Activated CD8-positive, alpha-beta memory T cell treated with anti-CD3 and anti-CD28 coated beads for 36 hours (primary cell): ENCODE measurements at regions not wholly inside any gene's neighbourhood (a gene's known extent, or its start where the extent isn't known, plus 50 kb on each side); places are given as distances from the start of the nearest gene placed in this dataset.
"Not testable (repeated sequence)": the region's sequence is repeated elsewhere in the genome, so short reads cannot be mapped to it uniquely, and the experiment has no call there.

Source experiments
- CTCF ChIA-PET: fragments of 350-600 bp; sonication (Branson Sonifier 250); formaldehyde crosslinking; loops from one replicate; lab custom pipeline; 2021; ENCODE audit warnings: antibody characterized with exemption; lab: Charles Lee
- POLR2A ChIA-PET: fragments of 350-600 bp; sonication (Branson Sonifier 250); formaldehyde crosslinking; loops from one replicate; lab custom pipeline; 2021; ENCODE audit warnings: antibody characterized with exemption; lab: Charles Lee

- CTCF ChIA-PET, POLR2A ChIA-PET: not testable (repeated sequence)
These were observed 109.1 kb downstream of the CCDC74A start for GRCh38 chr2:131636704-131637308.

- CTCF ChIA-PET, POLR2A ChIA-PET: not testable (repeated sequence)
These were observed 111.4 kb downstream of the CCDC74A start for GRCh38 chr2:131639001-131639620.

- ChIA-PET CTCF (no interaction called here), POLR2A (no interaction called here)
These were observed 113.9 kb downstream of the CCDC74A start for GRCh38 chr2:131641414-131642206.

GRCh38 chr2:131643180-131643579 is 115.5 kb downstream of the CCDC74A start:
- POLR2A ChIA-PET, CTCF ChIA-PET: not testable (repeated sequence)

GRCh38 chr2:131645177-131645765 is 117.6 kb downstream of the CCDC74A start:
- POLR2A ChIA-PET = no interaction called here

GRCh38 chr2:131646220-131646619 is 118.5 kb downstream of the CCDC74A start:
- POLR2A ChIA-PET = not testable (repeated sequence)
- CTCF ChIA-PET = interaction anchor here (1.0 kb wide), 1 partner anchor 15 kb away, joined by 3 read pairs; no protein-coding TSS in a partner anchor

More at GRCh38 chr2:131645177-131645765, 117.6 kb downstream of the CCDC74A start:
- CTCF ChIA-PET = no interaction called here

DNA sequence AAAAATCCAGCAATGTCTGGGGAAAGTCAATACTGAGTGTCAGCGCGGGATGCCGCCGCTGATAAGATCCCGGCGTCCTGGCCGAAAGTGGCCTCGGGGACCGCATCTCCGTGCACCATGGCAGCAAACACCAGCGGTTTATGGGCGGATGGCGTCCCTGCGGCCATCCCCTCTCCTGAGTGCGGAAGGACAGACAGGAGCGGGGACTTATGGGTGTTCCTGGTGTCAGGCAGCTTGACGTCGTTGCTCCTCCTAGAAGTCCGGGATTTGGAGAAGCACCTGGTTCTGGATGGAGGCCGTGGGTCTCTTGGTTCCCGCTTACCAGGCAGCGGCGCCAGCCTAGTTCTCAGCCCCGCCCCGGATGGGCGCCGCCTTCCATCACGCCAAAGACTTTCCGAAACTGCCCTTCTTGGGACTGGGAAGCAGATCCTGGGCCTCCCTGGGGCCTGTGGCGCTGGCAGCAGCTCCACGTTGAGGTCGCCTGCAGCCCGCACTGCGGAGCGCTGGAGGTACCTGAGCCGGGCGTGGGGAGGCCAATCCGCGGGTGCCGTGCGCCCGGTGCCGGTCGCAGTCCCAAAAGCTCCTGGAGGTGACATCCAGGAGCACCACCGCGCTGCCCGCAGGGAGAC is 119.1 kb downstream of the CCDC74A start:
- ChIA-PET CTCF (interaction anchor here (1.0 kb wide), 1 partner anchor 15 kb away, joined by 3 read pairs; no protein-coding TSS in a partner anchor), POLR2A (no interaction called here)

DNA sequence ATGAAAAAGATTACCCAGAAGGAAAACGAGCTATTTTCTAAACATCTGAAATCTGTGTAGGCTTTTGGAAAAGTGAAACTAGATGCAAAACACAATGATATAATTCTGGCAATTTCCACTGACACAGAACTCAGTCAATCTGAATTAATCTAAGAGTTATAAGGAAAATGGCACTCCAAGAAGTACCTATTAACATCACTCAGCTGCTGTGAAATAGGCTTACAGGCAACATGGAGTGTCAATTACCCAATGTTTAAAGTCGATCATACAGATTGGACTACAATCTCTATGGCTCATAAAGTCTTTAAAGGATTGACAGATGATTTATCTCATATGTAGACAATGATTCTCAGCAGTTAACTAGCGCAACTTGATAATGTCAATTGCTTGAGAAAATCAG is 120.9 kb downstream of the CCDC74A start:
- POLR2A ChIA-PET = not testable (repeated sequence)
- CTCF ChIA-PET = interaction anchor here (0.6 kb wide), 1 partner anchor 24 kb away, joined by 3 read pairs; no protein-coding TSS in a partner anchor

GRCh38 chr2:131652246-131652645 is 124.6 kb downstream of the CCDC74A start:
- CTCF ChIA-PET = not testable (repeated sequence)

GRCh38 chr2:131654107-131654506 is 126.4 kb downstream of the CCDC74A start:
- CTCF ChIA-PET, POLR2A ChIA-PET: not testable (repeated sequence)

More at GRCh38 chr2:131652246-131652645, 124.6 kb downstream of the CCDC74A start:
- POLR2A ChIA-PET = not testable (repeated sequence)

DNA sequence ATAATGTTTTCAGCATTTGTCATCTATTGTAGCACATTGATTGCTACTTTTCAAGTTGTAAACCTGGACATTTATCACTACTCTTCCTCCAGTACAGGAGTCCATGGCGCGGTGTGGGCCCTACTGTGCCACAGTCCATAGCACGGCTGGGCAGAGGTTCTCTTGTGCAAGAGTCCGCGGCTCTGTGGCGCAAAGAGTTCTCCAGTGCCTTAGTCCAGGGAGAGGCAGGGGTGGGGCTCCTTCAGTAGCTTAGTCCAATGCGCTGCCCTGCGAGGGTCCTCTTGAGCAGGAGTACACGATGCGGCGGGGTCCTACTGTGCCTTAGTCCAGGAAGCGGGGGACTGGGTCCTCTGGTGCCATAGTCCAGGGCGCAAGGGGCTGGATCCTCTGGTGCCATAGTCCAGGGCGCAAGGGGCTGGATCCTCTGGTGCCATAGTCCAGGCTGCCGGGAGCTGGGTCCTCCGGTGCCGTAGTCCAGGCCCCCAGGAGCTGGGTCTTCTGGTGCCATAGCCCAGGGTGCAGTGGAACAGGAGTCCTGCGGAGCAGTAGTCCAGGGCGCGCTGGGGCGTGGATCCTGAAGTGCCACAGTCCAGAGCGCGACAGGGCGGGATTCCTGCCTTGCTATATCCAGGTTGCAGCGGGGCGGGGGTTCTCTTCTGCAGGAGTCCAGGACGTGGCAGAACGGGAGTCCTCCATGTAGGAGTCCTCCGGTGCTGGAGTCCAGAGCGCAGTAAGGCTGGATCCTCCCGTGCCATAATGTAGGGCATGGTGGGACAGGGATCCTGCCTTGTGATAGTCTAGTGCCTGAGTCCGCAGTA is 129.3 kb downstream of the CCDC74A start:
- ChIA-PET POLR2A (no interaction called here), CTCF (no interaction called here)

- CTCF ChIA-PET = no interaction called here
- POLR2A ChIA-PET = no interaction called here
These were observed 130.4 kb downstream of the CCDC74A start for GRCh38 chr2:131657895-131658768.

DNA sequence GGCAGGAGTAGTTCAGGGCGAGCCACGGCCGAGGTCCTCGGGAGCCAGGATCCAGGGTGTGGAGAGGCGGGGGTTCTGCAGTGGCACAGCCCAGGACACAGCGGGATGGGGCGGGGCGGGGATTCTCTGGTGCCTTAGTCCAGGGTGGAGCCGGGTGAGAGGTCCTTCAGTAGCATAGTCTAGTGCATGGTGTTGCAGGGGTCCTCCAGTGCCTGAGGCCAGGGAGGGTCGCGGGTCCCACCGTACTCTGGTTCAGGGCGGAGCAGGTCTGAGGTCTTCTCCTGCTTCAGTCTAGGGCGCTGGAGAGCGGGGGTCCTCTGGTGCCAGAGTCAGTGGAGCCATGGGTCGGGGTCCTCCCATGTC is 131.1 kb downstream of the CCDC74A start:
- CTCF ChIA-PET = no interaction called here
- POLR2A ChIA-PET = no interaction called here

GRCh38 chr2:131659168-131659572 is 131.5 kb downstream of the CCDC74A start:
- POLR2A ChIA-PET = no interaction called here
- CTCF ChIA-PET = no interaction called here

GRCh38 chr2:131661101-131661782 is 133.6 kb downstream of the CCDC74A start:
- CTCF ChIA-PET = interaction anchor here (1.1 kb wide), 2 partner anchors 12 to 15 kb away, joined by 3 read pairs; no protein-coding TSS in a partner anchor
- POLR2A ChIA-PET = not testable (repeated sequence)

GRCh38 chr2:131661884-131662535 is 134.3 kb downstream of the CCDC74A start:
- POLR2A ChIA-PET = not testable (repeated sequence)
- CTCF ChIA-PET = interaction anchor here (1.1 kb wide), 2 partner anchors 11 to 15 kb away, joined by 3 read pairs; no protein-coding TSS in a partner anchor

DNA sequence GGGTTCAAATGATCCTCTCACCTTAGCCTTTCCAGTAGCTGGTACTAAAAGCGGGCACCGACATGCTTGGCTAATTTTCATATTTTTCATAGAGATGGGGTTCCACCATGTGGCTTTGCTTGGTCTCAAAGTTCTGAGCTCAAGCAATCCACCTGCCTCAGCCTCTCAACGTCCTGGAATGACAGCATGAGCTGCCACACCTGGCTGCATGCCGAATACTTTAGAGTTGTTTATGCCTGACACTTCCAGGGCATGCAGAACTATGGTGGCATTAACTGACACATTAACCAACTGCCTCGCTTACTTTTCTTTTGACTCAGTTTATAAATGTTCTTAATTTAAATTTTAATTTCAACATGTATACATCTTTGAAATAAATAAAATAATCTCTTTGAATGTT is 135.8 kb downstream of the CCDC74A start:
- POLR2A ChIA-PET, CTCF ChIA-PET: not testable (repeated sequence)
